PFSK-1 (cell line): ENCODE measurements at regions not wholly inside any gene's neighbourhood (a gene's known extent, or its start where the extent isn't known, plus 50 kb on each side); places are given as distances from the start of the nearest gene placed in this dataset.

Source experiments
- POLR2AphosphoS5 ChIP-seq: IDR thresholded peaks from 2 replicates; pipeline ENCODE4 v1.6.1; 2012; ENCODE audit warnings: low read depth, mild to moderate bottlenecking, control low read depth, low read length, moderate library complexity
- TF ChIP-seq, protein P1 (sequence below), 2 experiments: IDR thresholded peaks; 2 replicates each; pipeline versions ENCODE4 v1.6.1 to v1.8.0; 2011 to 2012; ENCODE audit warnings: low read depth in 2 of 2, low read length in 2 of 2, control low read depth in 1 of 2, inconsistent platforms in 1 of 2, mild to moderate bottlenecking in 1 of 2, moderate library complexity in 1 of 2; ENCODE audit not compliant: insufficient read depth in 1 of 2

DNA sequence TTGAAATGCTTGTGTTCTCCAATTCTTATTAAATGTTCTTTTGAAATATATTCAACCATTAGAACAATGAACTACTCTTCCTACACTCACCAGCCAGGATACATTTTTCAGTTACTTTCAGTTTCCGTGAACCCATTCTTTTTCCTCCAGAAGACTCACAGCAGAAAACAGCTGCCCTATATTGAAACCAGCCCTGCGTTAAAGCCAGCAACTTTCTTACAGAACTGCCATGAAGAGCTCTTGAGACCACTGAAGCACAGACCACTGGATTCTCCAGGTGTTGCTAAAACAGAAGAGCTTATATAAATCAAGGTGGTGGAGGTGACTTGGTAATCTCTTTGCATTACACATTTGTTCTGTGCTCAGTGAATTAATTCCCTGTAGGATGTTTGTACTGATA lies 365.9 kb upstream of the C9orf72 start:
- no peak for TF ChIP-seq POLR2AphosphoS5
- TF ChIP-seq, protein P1, sequence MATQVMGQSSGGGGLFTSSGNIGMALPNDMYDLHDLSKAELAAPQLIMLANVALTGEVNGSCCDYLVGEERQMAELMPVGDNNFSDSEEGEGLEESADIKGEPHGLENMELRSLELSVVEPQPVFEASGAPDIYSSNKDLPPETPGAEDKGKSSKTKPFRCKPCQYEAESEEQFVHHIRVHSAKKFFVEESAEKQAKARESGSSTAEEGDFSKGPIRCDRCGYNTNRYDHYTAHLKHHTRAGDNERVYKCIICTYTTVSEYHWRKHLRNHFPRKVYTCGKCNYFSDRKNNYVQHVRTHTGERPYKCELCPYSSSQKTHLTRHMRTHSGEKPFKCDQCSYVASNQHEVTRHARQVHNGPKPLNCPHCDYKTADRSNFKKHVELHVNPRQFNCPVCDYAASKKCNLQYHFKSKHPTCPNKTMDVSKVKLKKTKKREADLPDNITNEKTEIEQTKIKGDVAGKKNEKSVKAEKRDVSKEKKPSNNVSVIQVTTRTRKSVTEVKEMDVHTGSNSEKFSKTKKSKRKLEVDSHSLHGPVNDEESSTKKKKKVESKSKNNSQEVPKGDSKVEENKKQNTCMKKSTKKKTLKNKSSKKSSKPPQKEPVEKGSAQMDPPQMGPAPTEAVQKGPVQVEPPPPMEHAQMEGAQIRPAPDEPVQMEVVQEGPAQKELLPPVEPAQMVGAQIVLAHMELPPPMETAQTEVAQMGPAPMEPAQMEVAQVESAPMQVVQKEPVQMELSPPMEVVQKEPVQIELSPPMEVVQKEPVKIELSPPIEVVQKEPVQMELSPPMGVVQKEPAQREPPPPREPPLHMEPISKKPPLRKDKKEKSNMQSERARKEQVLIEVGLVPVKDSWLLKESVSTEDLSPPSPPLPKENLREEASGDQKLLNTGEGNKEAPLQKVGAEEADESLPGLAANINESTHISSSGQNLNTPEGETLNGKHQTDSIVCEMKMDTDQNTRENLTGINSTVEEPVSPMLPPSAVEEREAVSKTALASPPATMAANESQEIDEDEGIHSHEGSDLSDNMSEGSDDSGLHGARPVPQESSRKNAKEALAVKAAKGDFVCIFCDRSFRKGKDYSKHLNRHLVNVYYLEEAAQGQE (IDR thresholded peaks at IDR 0.05; ENCODE audit: insufficient read depth in 1 of 2, low read depth in 2 of 2, low read length in 2 of 2) = no peak
